GM12864 (cell line): ENCODE measurements at regions not wholly inside any gene's neighbourhood (a gene's known extent, or its start where the extent isn't known, plus 50 kb on each side); places are given as distances from the start of the nearest gene placed in this dataset.
"Not testable (repeated sequence)": the region's sequence is repeated elsewhere in the genome, so short reads cannot be mapped to it uniquely, and the experiment has no call there.

Source experiments
- DNase-seq: peaks from one replicate; pipeline ENCODE4 v3.0.0-alpha.2; 2011; ENCODE audit warnings: low read depth
- H3K4me3 ChIP-seq: 2 replicates; pipeline ENCODE4 v1.5.1; 2011; ENCODE audit warnings: mild to moderate bottlenecking, low read depth, low read length, control low read depth
- CTCF ChIP-seq: IDR thresholded peaks from 2 replicates; pipeline ENCODE4 v1.5.1; 2011; ENCODE audit warnings: low read depth, mild to moderate bottlenecking, moderate library complexity, low read length, control low read depth, inconsistent platforms; ENCODE audit errors: missing control alignments

GRCh38 chr14:23877538-23878180 lies 75.9 kb upstream of the DHRS4 start:
- no peak for TF ChIP-seq CTCF
- no peak overlapping the region for H3K4me3 ChIP-seq
- DNase-seq, result peak; percentile 36

- DNase-seq, result no peak
- H3K4me3 ChIP-seq, result no peak overlapping the region
- TF ChIP-seq CTCF, result no peak
These were observed 72.3 kb upstream of the DHRS4 start for GRCh38 chr14:23881282-23881681.

GRCh38 chr14:23883684-23884540 lies 69.7 kb upstream of the DHRS4 start:
- H3K4me3 ChIP-seq, result no peak overlapping the region
- no peak for DNase-seq

GRCh38 chr14:23884541-23884904 lies 69.0 kb upstream of the DHRS4 start:
- H3K4me3 ChIP-seq, result no peak overlapping the region
- TF ChIP-seq CTCF, result no peak
- DNase-seq, result no peak

More at GRCh38 chr14:23883684-23884540, 69.7 kb upstream of the DHRS4 start:
- no peak for TF ChIP-seq CTCF

GRCh38 chr14:23887536-23887935 lies 66.0 kb upstream of the DHRS4 start:
- TF ChIP-seq CTCF, result no peak
- DNase-seq, result no peak

GRCh38 chr14:23891717-23892116 lies 61.9 kb upstream of the DHRS4 start:
- DNase-seq, H3K4me3 ChIP-seq: not testable (repeated sequence)

More at GRCh38 chr14:23887536-23887935, 66.0 kb upstream of the DHRS4 start:
- H3K4me3 ChIP-seq, result no peak overlapping the region

GRCh38 chr14:23892289-23892688 lies 61.3 kb upstream of the DHRS4 start:
- not testable (repeated sequence) for DNase-seq

GRCh38 chr14:23894362-23895052 lies 59.1 kb upstream of the DHRS4 start:
- no peak overlapping the region for H3K4me3 ChIP-seq
- no peak for TF ChIP-seq CTCF
- no peak for DNase-seq

More at GRCh38 chr14:23892289-23892688, 61.3 kb upstream of the DHRS4 start:
- not testable (repeated sequence) for H3K4me3 ChIP-seq
